OCI-LY7 (cell line): ENCODE measurements at regions not wholly inside any gene's neighbourhood (a gene's known extent, or its start where the extent isn't known, plus 50 kb on each side); places are given as distances from the start of the nearest gene placed in this dataset.

Experiments used
- BruUV-seq: library from RNA; stranded (reverse); fragments of 400-500 nt; replicated peaks from 2 replicates; lab custom pipeline; 2021; lab: Mats Ljungman, UMichigan
- CTCF ChIA-PET: fragments of 300-600 bp; sonication (Branson Sonifier 250); formaldehyde crosslinking; loops from one replicate; lab custom pipeline; 2022; ENCODE audit warnings: antibody characterized with exemption; ENCODE audit not compliant: unreplicated experiment; lab: Charles Lee
- POLR2A ChIA-PET: fragments of 300-600 bp; sonication (Branson Sonifier 250); formaldehyde crosslinking; loops from one replicate; lab custom pipeline; 2022; ENCODE audit warnings: antibody characterized with exemption; lab: Charles Lee
- DNase-seq: peaks from one replicate; pipeline ENCODE4 v3.0.0-alpha.2; 2015; ENCODE audit warnings: low spot score
- H2AFZ ChIP-seq: fragments of 200-600 bp; sonication (generic), shearing (Covaris generic); 2 replicates; pipeline ENCODE4 v1.6.1; 2014; ENCODE audit warnings: mild to moderate bottlenecking, antibody characterized with exemption, low read length, moderate library complexity
- H3K27ac ChIP-seq: fragments of 200-600 bp; sonication (generic); 2 replicates; pipeline ENCODE4 v1.5.1; 2014; ENCODE audit warnings: mixed run types, low read depth, mild to moderate bottlenecking, moderate library complexity, low read length, inconsistent platforms; ENCODE audit not compliant: poor library complexity, severe bottlenecking
- H3K36me3 ChIP-seq: fragments of 200-600 bp; sonication (generic); 2 replicates; pipeline ENCODE4 v1.6.1; 2014; ENCODE audit warnings: mild to moderate bottlenecking, antibody characterized with exemption, low read length, moderate library complexity, mixed read lengths; ENCODE audit not compliant: insufficient read depth
- H3K4me1 ChIP-seq: fragments of 200-600 bp; sonication (generic); 2 replicates; pipeline ENCODE4 v1.5.1; 2014; ENCODE audit warnings: mild to moderate bottlenecking, low read length; ENCODE audit not compliant: insufficient read depth, poor library complexity, severe bottlenecking
- H3K4me2 ChIP-seq: fragments of 200-600 bp; sonication (generic); 2 replicates; pipeline ENCODE4 v1.6.1; 2014; ENCODE audit warnings: mild to moderate bottlenecking, low read length
- H3K4me3 ChIP-seq: fragments of 200-600 bp; sonication (generic); 2 replicates; pipeline ENCODE4 v1.5.1; 2014; ENCODE audit warnings: mild to moderate bottlenecking, low read depth, low read length; ENCODE audit not compliant: poor library complexity, severe bottlenecking
- H3K79me2 ChIP-seq: fragments of 200-600 bp; sonication (generic); 2 replicates; pipeline ENCODE4 v1.6.1; 2016; ENCODE audit warnings: low read depth, mild to moderate bottlenecking, low read length, moderate library complexity, mixed read lengths; ENCODE audit not compliant: insufficient read depth
- H3K9me2 ChIP-seq: fragments of 200-600 bp; sonication (generic); 2 replicates; pipeline ENCODE4 v1.6.1; 2016; ENCODE audit warnings: mild to moderate bottlenecking, low read length, mixed read lengths; ENCODE audit not compliant: insufficient read depth
- H3K9me3 ChIP-seq: fragments of 200-600 bp; sonication (generic); 2 replicates; pipeline ENCODE4 v1.6.1; 2014; ENCODE audit warnings: mild to moderate bottlenecking, mixed run types, low read length, mixed read lengths
- H4K20me1 ChIP-seq: fragments of 200-600 bp; sonication (generic); 2 replicates; pipeline ENCODE4 v1.6.1; 2014; ENCODE audit warnings: mild to moderate bottlenecking, antibody characterized with exemption, low read length, moderate library complexity, mixed read lengths; ENCODE audit not compliant: insufficient read depth
- CTCF ChIP-seq: fragments of 200-600 bp; sonication (generic); conservative IDR thresholded peaks from 2 replicates; pipeline ENCODE4 v1.5.1; 2014; ENCODE audit warnings: mild to moderate bottlenecking, antibody characterized with exemption, low read length, moderate library complexity, mixed read lengths
- EZH2phosphoT487 ChIP-seq: fragments of 200-600 bp; sonication (generic); IDR thresholded peaks from 2 replicates; pipeline ENCODE4 v1.6.1; 2018; ENCODE audit warnings: low read depth, borderline replicate concordance, mild to moderate bottlenecking, mixed run types, antibody characterized with exemption, low read length, moderate library complexity, mixed read lengths
- intact Hi-C: fragments of 100-400 bp; cut with micrococcal nuclease; formaldehyde crosslinking; loops from one replicate; pipeline ENCODE4 v1.10.0; 2022; ENCODE audit not compliant: unreplicated experiment

- Histone ChIP-seq H3K79me2 (no peaks in the 10 kb centered on the region), H3K27ac (no peak overlapping the region), H4K20me1 (no peaks in the 10 kb centered on the region), H3K4me1 (no peaks in the 10 kb centered on the region), H3K36me3 (no peaks in the 10 kb centered on the region), H3K9me2 (no peaks in the 10 kb centered on the region), H2AFZ (no peak overlapping the region), H3K4me2 (no peak overlapping the region), H3K9me3 (no peaks in the 10 kb centered on the region), H3K4me3 (no peak overlapping the region)
- TF ChIP-seq CTCF, result no peak
- TF ChIP-seq EZH2phosphoT487, result no peak
- intact Hi-C loops, result no loop called here
- DNase-seq, result no peak
- POLR2A ChIA-PET, result no interaction called here
- BruUV-seq, result no TSS peak
- CTCF ChIA-PET, result no interaction called here
Observed at GRCh38 chr5:162434281-162434680, 366.7 kb downstream of the GABRG2 start.

GRCh38 chr5:162436055-162436454 is 368.5 kb downstream of the GABRG2 start:
- ChIA-PET CTCF (no interaction called here), POLR2A (no interaction called here)
- no TSS peak for BruUV-seq
- Histone ChIP-seq H3K4me1 (no peaks in the 10 kb centered on the region), H3K79me2 (no peaks in the 10 kb centered on the region), H2AFZ (no peak overlapping the region), H3K9me2 (no peaks in the 10 kb centered on the region), H3K27ac (no peak overlapping the region), H4K20me1 (no peaks in the 10 kb centered on the region), H3K36me3 (no peaks in the 10 kb centered on the region), H3K4me3 (no peak overlapping the region), H3K4me2 (no peak overlapping the region), H3K9me3 (no peaks in the 10 kb centered on the region)
- no peak for DNase-seq
- intact Hi-C loops, result no loop called here
- TF ChIP-seq CTCF (no peak), EZH2phosphoT487 (no peak)

GRCh38 chr5:162444129-162444762 is 376.7 kb downstream of the GABRG2 start:
- H3K4me2 ChIP-seq, result no peak overlapping the region
- TF ChIP-seq EZH2phosphoT487 (no peak), CTCF (no peak)
- no peak overlapping the region for H2AFZ ChIP-seq
- no peaks in the 10 kb centered on the region for H3K9me3 ChIP-seq
- intact Hi-C loops, result no loop called here
- POLR2A ChIA-PET, result no interaction called here
- no peaks in the 10 kb centered on the region for H3K79me2 ChIP-seq
- BruUV-seq, result no TSS peak
- no peaks in the 10 kb centered on the region for H3K4me1 ChIP-seq
- no peaks in the 10 kb centered on the region for H4K20me1 ChIP-seq
- DNase-seq, result no peak
- CTCF ChIA-PET, result no interaction called here
- H3K36me3 ChIP-seq, result no peaks in the 10 kb centered on the region
- no peak overlapping the region for H3K27ac ChIP-seq
- H3K4me3 ChIP-seq, result no peak overlapping the region
- no peaks in the 10 kb centered on the region for H3K9me2 ChIP-seq
